Body of pancreas (tissue), 4 donors: ENCODE measurements at regions not wholly inside any gene's neighbourhood (a gene's known extent, or its start where the extent isn't known, plus 50 kb on each side); places are given as distances from the start of the nearest gene placed in this dataset.

ENCODE experiments used
- POLR2A ChIP-seq, 3 donors: fragments of 450-650 bp; IDR thresholded peaks; one replicate each; pipeline ENCODE4 v1.6.1; 2016; ENCODE audit warnings: antibody characterized with exemption in 3 of 3, mild to moderate bottlenecking in 2 of 3
- TF ChIP-seq, protein P1 (sequence below), 7 experiments: fragments of 450-650 bp in 4 of 7; fragments of 200-600 bp in 3 of 7; sonication (generic) in 3 of 7; IDR thresholded peaks; one replicate each; pipeline ENCODE4 v1.5.1; 2016 to 2019; ENCODE audit warnings: antibody characterized with exemption in 7 of 7

DNA sequence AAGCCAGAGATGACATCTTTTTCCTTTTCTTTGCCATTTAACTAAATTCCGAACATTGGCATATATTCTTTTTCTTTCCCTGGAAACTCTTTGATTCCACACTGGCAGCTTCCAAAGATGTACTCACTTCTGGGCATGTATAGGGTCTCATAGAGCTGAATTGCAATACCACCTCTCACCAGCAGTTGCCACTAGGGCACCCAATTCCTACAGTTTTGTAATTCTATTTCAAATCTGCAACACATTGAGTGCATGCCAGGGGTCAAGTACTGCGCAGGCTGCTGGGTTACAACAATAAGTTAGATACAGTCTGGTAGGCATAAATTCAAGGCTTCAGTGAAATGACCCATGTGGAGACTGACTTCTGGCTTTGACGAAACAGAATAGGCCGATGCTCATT is 208.8 kb upstream of the NLRP1 start:
- TF ChIP-seq, protein P1, sequence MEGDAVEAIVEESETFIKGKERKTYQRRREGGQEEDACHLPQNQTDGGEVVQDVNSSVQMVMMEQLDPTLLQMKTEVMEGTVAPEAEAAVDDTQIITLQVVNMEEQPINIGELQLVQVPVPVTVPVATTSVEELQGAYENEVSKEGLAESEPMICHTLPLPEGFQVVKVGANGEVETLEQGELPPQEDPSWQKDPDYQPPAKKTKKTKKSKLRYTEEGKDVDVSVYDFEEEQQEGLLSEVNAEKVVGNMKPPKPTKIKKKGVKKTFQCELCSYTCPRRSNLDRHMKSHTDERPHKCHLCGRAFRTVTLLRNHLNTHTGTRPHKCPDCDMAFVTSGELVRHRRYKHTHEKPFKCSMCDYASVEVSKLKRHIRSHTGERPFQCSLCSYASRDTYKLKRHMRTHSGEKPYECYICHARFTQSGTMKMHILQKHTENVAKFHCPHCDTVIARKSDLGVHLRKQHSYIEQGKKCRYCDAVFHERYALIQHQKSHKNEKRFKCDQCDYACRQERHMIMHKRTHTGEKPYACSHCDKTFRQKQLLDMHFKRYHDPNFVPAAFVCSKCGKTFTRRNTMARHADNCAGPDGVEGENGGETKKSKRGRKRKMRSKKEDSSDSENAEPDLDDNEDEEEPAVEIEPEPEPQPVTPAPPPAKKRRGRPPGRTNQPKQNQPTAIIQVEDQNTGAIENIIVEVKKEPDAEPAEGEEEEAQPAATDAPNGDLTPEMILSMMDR (IDR thresholded peaks at IDR 0.05): no peak
- TF ChIP-seq POLR2A (IDR thresholded peaks at IDR 0.05): no peak
